ENCODE measurements at regions not wholly inside any gene's neighbourhood (a gene's known extent, or its start where the extent isn't known, plus 50 kb on each side); places are given as distances from the start of the nearest gene placed in this dataset.
"Not testable (repeated sequence)": the region's sequence is repeated elsewhere in the genome, so short reads cannot be mapped to it uniquely, and the experiment has no call there.

DNA sequence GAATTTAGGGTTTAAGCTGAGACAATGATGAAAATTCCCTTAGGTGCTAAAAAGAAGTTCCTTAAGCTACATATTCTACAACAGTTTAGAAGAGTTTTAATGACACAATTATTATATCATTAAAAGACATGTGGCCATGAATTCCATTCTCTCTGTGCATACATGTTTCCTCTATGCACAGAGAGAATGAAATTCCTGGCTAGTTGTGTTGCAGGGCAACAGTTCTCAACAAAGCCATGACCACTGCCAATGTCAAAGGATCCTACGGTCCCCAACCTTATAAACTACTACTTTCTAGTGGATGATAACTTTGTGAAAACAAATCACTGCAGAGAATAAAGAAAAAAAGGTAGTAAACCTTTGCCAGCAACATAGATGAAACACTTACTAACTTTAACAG is 122.7 kb downstream of the OTOL1 start:
- Histone ChIP-seq H3K9me3 (replicated peaks in 1 of 3) (no peaks in the 10 kb centered on the region), H3K4me1 (replicated peaks in 1 of 2) (no peaks in the 10 kb centered on the region), H3K27ac (no peak overlapping the region), H3K27me3 (no peaks in the 10 kb centered on the region), H3K36me3 (replicated peaks in 1 of 2) (no peaks in the 10 kb centered on the region), H3K4me3 (no peak overlapping the region)
- no peak for DNase-seq
- intact Hi-C loops (cut with DNase I), result no loop called here
- 67 to 83% (median 77%) methylated on average over 1 of the region's 1 CpG for WGBS, 4 donors
- no peak for TF ChIP-seq POLR2A (IDR thresholded peaks at IDR 0.05)
- TF ChIP-seq, protein P1, sequence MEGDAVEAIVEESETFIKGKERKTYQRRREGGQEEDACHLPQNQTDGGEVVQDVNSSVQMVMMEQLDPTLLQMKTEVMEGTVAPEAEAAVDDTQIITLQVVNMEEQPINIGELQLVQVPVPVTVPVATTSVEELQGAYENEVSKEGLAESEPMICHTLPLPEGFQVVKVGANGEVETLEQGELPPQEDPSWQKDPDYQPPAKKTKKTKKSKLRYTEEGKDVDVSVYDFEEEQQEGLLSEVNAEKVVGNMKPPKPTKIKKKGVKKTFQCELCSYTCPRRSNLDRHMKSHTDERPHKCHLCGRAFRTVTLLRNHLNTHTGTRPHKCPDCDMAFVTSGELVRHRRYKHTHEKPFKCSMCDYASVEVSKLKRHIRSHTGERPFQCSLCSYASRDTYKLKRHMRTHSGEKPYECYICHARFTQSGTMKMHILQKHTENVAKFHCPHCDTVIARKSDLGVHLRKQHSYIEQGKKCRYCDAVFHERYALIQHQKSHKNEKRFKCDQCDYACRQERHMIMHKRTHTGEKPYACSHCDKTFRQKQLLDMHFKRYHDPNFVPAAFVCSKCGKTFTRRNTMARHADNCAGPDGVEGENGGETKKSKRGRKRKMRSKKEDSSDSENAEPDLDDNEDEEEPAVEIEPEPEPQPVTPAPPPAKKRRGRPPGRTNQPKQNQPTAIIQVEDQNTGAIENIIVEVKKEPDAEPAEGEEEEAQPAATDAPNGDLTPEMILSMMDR (IDR thresholded peaks at IDR 0.05), result no peak

DNA sequence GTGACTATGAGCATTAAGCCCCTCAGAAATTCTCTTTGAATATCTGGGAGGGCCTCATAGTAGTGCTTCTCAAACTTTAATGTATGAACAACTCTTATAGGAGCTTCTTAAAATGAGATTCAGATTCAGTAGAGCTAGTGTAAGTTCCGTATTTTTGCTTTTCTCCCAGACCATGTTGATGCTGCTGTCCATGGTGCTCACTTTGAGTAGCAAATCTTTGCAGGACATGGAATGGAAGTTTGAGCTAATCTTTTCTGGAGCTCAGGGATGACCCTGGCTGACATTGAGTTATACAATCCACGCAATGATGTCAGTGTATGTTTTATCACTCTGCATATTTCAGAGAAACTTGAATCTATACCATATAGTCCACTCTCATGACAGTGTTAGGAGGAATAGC is 134.2 kb downstream of the OTOL1 start:
- WGBS, 4 donors, result 40 to 52% (median 43%) methylated on average over 2 of the region's 2 CpGs
- Histone ChIP-seq H3K36me3 (replicated peaks in 1 of 2) (no peaks in the 10 kb centered on the region), H3K4me3 (no peak overlapping the region), H3K27ac (no peak overlapping the region), H3K4me1 (replicated peaks in 1 of 2) (no peaks in the 10 kb centered on the region), H3K27me3 (no peaks in the 10 kb centered on the region), H3K9me3 (replicated peaks in 1 of 3) (no peaks in the 10 kb centered on the region)
- intact Hi-C loops (cut with DNase I), result no loop called here
- DNase-seq, result no peak
- TF ChIP-seq POLR2A (IDR thresholded peaks at IDR 0.05), result no peak
- TF ChIP-seq, protein P1 (IDR thresholded peaks at IDR 0.05), result no peak

DNA sequence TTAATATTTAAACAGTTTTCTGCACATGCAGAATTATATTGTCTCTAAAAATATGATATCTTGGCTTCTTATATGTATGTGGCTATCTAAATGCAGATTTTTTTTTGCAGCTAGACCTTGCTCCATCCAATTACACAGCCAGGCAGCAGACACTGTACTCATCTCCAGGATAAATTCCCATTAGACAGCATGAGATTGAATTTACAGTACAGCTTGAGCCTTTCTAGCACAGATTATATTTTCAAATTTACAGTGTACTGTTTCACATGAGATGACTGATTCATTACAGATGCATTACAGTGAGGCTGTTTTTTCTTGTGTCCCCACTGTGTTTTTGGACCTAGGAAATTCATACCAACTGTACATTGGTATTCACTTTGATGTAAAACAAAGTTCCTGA is 134.9 kb downstream of the OTOL1 start:
- Histone ChIP-seq H3K27me3 (no peaks in the 10 kb centered on the region), H3K36me3 (replicated peaks in 1 of 2) (no peaks in the 10 kb centered on the region), H3K4me1 (replicated peaks in 1 of 2) (no peaks in the 10 kb centered on the region), H3K27ac (no peak overlapping the region), H3K4me3 (no peak overlapping the region), H3K9me3 (replicated peaks in 1 of 3) (no peaks in the 10 kb centered on the region)
- TF ChIP-seq, protein P1 (IDR thresholded peaks at IDR 0.05), result no peak
- no peak for TF ChIP-seq POLR2A (IDR thresholded peaks at IDR 0.05)
- intact Hi-C loops (cut with DNase I), result no loop called here
- no peak for DNase-seq

DNA sequence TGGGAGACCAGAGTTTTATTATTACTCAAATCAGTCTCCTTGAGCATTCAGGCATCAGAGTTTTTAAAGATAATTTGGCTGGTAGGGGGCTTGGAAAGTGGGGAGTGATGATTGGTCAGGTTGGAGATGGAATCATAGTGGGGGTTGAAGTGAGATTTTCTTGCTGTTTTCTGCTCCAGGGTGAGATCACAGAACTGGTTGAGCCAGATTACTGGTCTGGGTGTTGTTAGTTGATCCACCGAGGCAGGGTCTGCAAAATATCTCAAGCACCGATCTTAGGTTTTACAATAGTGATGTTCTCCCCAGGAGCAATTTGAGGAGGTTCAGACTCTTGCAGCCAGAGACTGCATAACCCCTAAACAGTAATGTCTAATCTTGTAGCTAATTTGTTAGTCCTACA is 141.0 kb downstream of the OTOL1 start:
- no peak for TF ChIP-seq POLR2A (IDR thresholded peaks at IDR 0.05)
- TF ChIP-seq, protein P1 (IDR thresholded peaks at IDR 0.05), result no peak
- H3K27me3 ChIP-seq, result no peaks in the 10 kb centered on the region
- no peak overlapping the region for H3K4me3 ChIP-seq
- intact Hi-C loops (cut with DNase I), result no loop called here
- DNase-seq, result no peak
- no peaks in the 10 kb centered on the region for H3K36me3 ChIP-seq (replicated peaks in 1 of 2)
- H3K9me3 ChIP-seq (replicated peaks in 1 of 3), result no peaks in the 10 kb centered on the region
- WGBS, 4 donors, result 48 to 67% (median 58%) methylated on average over 2 of the region's 2 CpGs
- H3K27ac ChIP-seq, result no peak overlapping the region
- no peaks in the 10 kb centered on the region for H3K4me1 ChIP-seq (replicated peaks in 1 of 2)

DNA sequence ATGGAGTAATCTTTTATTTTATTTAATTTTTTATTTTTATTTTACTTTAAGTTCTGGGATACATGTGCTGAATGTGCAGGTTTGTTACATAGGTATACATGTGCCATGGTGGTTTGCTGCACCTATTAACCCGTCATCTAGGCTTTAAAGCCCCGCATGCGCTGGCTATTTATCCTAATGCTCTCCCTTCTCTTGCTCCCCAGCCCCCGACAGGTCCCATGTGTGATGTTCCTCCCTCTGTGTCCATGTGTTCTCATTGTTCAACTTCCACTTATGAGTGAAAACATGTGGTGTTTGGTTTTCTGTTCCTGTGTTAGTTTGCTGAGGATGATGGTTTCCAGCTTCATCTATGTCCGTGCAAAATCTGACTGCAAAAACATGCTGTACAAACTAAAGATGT is 142.5 kb downstream of the OTOL1 start:
- H3K36me3 ChIP-seq (replicated peaks in 1 of 2); H3K9me3 ChIP-seq (replicated peaks in 1 of 3); H3K4me1 ChIP-seq (replicated peaks in 1 of 2); intact Hi-C loops (cut with DNase I); H3K27me3 ChIP-seq; H3K27ac ChIP-seq; DNase-seq; H3K4me3 ChIP-seq: not testable (repeated sequence)
- 69 to 91% (median 81%) methylated on average over 5 of the region's 5 CpGs for WGBS, 4 donors
